K562 (cell line): ENCODE measurements at regions not wholly inside any gene's neighbourhood (a gene's known extent, or its start where the extent isn't known, plus 50 kb on each side); places are given as distances from the start of the nearest gene placed in this dataset.

Experiments
- AFF1 ChIP-seq, 2 experiments: fragments of 450-650 bp; IDR thresholded peaks; 2 replicates each; pipeline ENCODE4 v1.6.1; 2018; ENCODE audit warnings: mild to moderate bottlenecking in 2 of 2, low read depth in 1 of 2; ENCODE audit not compliant: partially characterized antibody in 2 of 2
- C11orf30 ChIP-seq: fragments of 450-650 bp; IDR thresholded peaks from 2 replicates; pipeline ENCODE4 v1.6.1; 2016; ENCODE audit warnings: low read depth, mild to moderate bottlenecking
- CBFA2T3 ChIP-seq: fragments of 450-650 bp; IDR thresholded peaks from 2 replicates; pipeline ENCODE4 v1.6.1; 2017
- E2F3 ChIP-seq: fragments of 250-450 bp; sonication (Bioruptor Pico); IDR thresholded peaks from 2 replicates; pipeline ENCODE4 v1.4.0; 2020; ENCODE audit warnings: mild to moderate bottlenecking
- ILF3 ChIP-seq: fragments of 450-650 bp; IDR thresholded peaks from 2 replicates; pipeline ENCODE4 v1.6.1; 2018; ENCODE audit warnings: antibody characterized with exemption, mild to moderate bottlenecking, moderate library complexity, borderline replicate concordance
- MAFK ChIP-seq: IDR thresholded peaks from 2 replicates; pipeline ENCODE4 v1.6.1; 2011; ENCODE audit warnings: low read length, improper control_type of control experiment
- MTA2 ChIP-seq: fragments of 450-650 bp; IDR thresholded peaks from 2 replicates; pipeline ENCODE4 v1.6.1; 2016; ENCODE audit warnings: low read depth
- PURB ChIP-seq: sonication (generic); formaldehyde crosslinking; IDR thresholded peaks from 2 replicates; pipeline ENCODE4 v1.9.0; 2021; ENCODE audit warnings: low read depth, mild to moderate bottlenecking, missing genetic modification reagents
- REST ChIP-seq, 2 experiments: fragments of 450-650 bp; formaldehyde crosslinking in 1 of 2; IDR thresholded peaks; 2 replicates each; pipeline versions ENCODE4 v1.4.0 to v1.6.1; 2014 to 2020; ENCODE audit warnings: mild to moderate bottlenecking in 2 of 2, borderline replicate concordance in 1 of 2, low read depth in 1 of 2
- TCF3 ChIP-seq: sonication (generic); formaldehyde crosslinking; IDR thresholded peaks from 2 replicates; pipeline ENCODE4 v1.4.0; 2020; ENCODE audit warnings: mild to moderate bottlenecking, missing genetic modification reagents
- TEAD4 ChIP-seq, 2 experiments: sonication (generic) in 1 of 2; formaldehyde crosslinking in 1 of 2; IDR thresholded peaks; 2 replicates each; pipeline versions ENCODE4 v1.6.1 to v1.8.0; 2012 to 2022; ENCODE audit warnings: borderline replicate concordance in 1 of 2, inconsistent platforms in 1 of 2, low read length in 1 of 2, mild to moderate bottlenecking in 1 of 2, missing genetic modification reagents in 1 of 2
- ZFPM2 ChIP-seq: fragments of 250-450 bp; sonication (Bioruptor Pico); IDR thresholded peaks from 2 replicates; pipeline ENCODE4 v1.5.1; 2022; ENCODE audit warnings: mild to moderate bottlenecking
- ZNF316 ChIP-seq: fragments of 450-650 bp; IDR thresholded peaks from 2 replicates; pipeline ENCODE4 v1.6.1; 2016
- ZNF324 ChIP-seq: fragments of 250-450 bp; sonication (Bioruptor Pico); IDR thresholded peaks from 2 replicates; pipeline ENCODE4 v1.4.0; 2020; ENCODE audit warnings: mild to moderate bottlenecking
- ZNF41 ChIP-seq: fragments of 250-450 bp; sonication (Bioruptor Pico); conservative IDR thresholded peaks from 2 replicates; pipeline ENCODE4 v1.4.0; 2020; ENCODE audit warnings: mild to moderate bottlenecking
- ZNF764 ChIP-seq: fragments of 250-450 bp; sonication (Bioruptor Pico); IDR thresholded peaks from 2 replicates; pipeline ENCODE4 v1.4.0; 2020; ENCODE audit warnings: low read depth, mild to moderate bottlenecking, moderate library complexity
- ZSCAN29 ChIP-seq: fragments of 450-650 bp; IDR thresholded peaks from 2 replicates; pipeline ENCODE4 v1.6.1; 2017

GRCh38 chr5:141740885-141741284 lies 58.9 kb upstream of the ARAP3 start (continued):
- TF ChIP-seq AFF1 (IDR thresholded peaks at IDR 0.05; ENCODE audit: low read depth in 1 of 2, partially characterized antibody in 2 of 2), result no peak
- TF ChIP-seq PURB (CRISPR knock-in tag), result no peak
- TF ChIP-seq E2F3 (CRISPR knock-in tag), result no peak
- TF ChIP-seq TEAD4 (IDR thresholded peaks at IDR 0.05; ENCODE audit: low read length), result peak; percentile 15; the same call in 1 of the 2 replicates
- TF ChIP-seq TEAD4 (CRISPR knock-in tag; IDR thresholded peaks at IDR 0.05; ENCODE audit: borderline replicate concordance), result no peak
- TF ChIP-seq ZSCAN29, result no peak
- no peak for TF ChIP-seq ZNF41 (CRISPR knock-in tag)
- TF ChIP-seq ZNF324 (CRISPR knock-in tag), result no peak
- TF ChIP-seq MTA2, result no peak
- no peak for TF ChIP-seq ZNF764 (CRISPR knock-in tag)
- TF ChIP-seq ILF3, result no peak
- TF ChIP-seq ZFPM2 (CRISPR knock-in tag), result no peak
- TF ChIP-seq ZNF316, result peak; percentile 71
- TF ChIP-seq C11orf30, result peak; percentile 76
- peak; percentile 38; the same call in 1 of the 2 replicates for TF ChIP-seq CBFA2T3
- peak; percentile 40; the same call in 1 of the 2 replicates for TF ChIP-seq REST (IDR thresholded peaks at IDR 0.05; ENCODE audit: borderline replicate concordance)
- TF ChIP-seq REST (CRISPR knock-in tag; IDR thresholded peaks at IDR 0.05; ENCODE audit: low read depth), result peak; percentile 70; the same call in 1 of the 2 replicates
- peak; percentile 45; the same call in 1 of the 2 replicates for TF ChIP-seq MAFK
- peak; percentile 74 for TF ChIP-seq TCF3 (CRISPR knock-in tag)
